PFSK-1 (cell line): ENCODE measurements at regions not wholly inside any gene's neighbourhood (a gene's known extent, or its start where the extent isn't known, plus 50 kb on each side); places are given as distances from the start of the nearest gene placed in this dataset.

ENCODE experiments used
- FOXP2 ChIP-seq: optimal IDR thresholded peaks from 2 replicates; pipeline ENCODE3; 2011; ENCODE audit warnings: borderline replicate concordance, control low read depth, inconsistent platforms; ENCODE audit not compliant: insufficient read depth; ENCODE audit errors: extremely low read length, extremely low read depth
- POLR2AphosphoS5 ChIP-seq: IDR thresholded peaks from 2 replicates; pipeline ENCODE4 v1.6.1; 2012; ENCODE audit warnings: low read depth, mild to moderate bottlenecking, control low read depth, low read length, moderate library complexity
- REST ChIP-seq, 2 experiments: IDR thresholded peaks; 2 replicates each; pipeline versions ENCODE4 v1.6.1 to v1.8.0; 2011 to 2012; ENCODE audit warnings: low read depth in 2 of 2, low read length in 2 of 2, control low read depth in 1 of 2, inconsistent platforms in 1 of 2, mild to moderate bottlenecking in 1 of 2, moderate library complexity in 1 of 2; ENCODE audit not compliant: insufficient read depth in 1 of 2
- SIN3A ChIP-seq: IDR thresholded peaks from 2 replicates; pipeline ENCODE4 v1.6.1; 2012; ENCODE audit warnings: mild to moderate bottlenecking, low read length, moderate library complexity, borderline replicate concordance; ENCODE audit not compliant: insufficient read depth
- TAF1 ChIP-seq: IDR thresholded peaks from 2 replicates; pipeline ENCODE4 v1.6.1; 2012; ENCODE audit warnings: low read length, control low read depth, borderline replicate concordance; ENCODE audit not compliant: insufficient read depth

- TF ChIP-seq SIN3A (no peak), FOXP2 (no peak), REST (IDR thresholded peaks at IDR 0.05; ENCODE audit: insufficient read depth in 1 of 2, low read depth in 2 of 2, low read length in 2 of 2) (no peak), POLR2AphosphoS5 (no peak), TAF1 (no peak)
Measured at GRCh38 chr13:34428911-34429310, 513.2 kb upstream of the NBEA start.

GRCh38 chr13:34430294-34430693, 511.8 kb upstream of the NBEA start:
- TF ChIP-seq POLR2AphosphoS5, result no peak
- TF ChIP-seq REST (IDR thresholded peaks at IDR 0.05; ENCODE audit: insufficient read depth in 1 of 2, low read depth in 2 of 2, low read length in 2 of 2), result no peak
- no peak for TF ChIP-seq FOXP2
- TF ChIP-seq SIN3A, result no peak
- TF ChIP-seq TAF1, result no peak

- no peak for TF ChIP-seq POLR2AphosphoS5
- no peak for TF ChIP-seq FOXP2
- no peak for TF ChIP-seq REST (IDR thresholded peaks at IDR 0.05; ENCODE audit: insufficient read depth in 1 of 2, low read depth in 2 of 2, low read length in 2 of 2)
- TF ChIP-seq SIN3A, result no peak
- no peak for TF ChIP-seq TAF1
Measured at GRCh38 chr13:34431827-34432581, 510.1 kb upstream of the NBEA start.

GRCh38 chr13:34435338-34435737, 506.7 kb upstream of the NBEA start:
- TF ChIP-seq FOXP2 (no peak), TAF1 (no peak), SIN3A (no peak), REST (IDR thresholded peaks at IDR 0.05; ENCODE audit: insufficient read depth in 1 of 2, low read depth in 2 of 2, low read length in 2 of 2) (no peak), POLR2AphosphoS5 (no peak)

GRCh38 chr13:34437873-34438272, 504.2 kb upstream of the NBEA start:
- TF ChIP-seq TAF1 (no peak), SIN3A (no peak), POLR2AphosphoS5 (no peak), REST (IDR thresholded peaks at IDR 0.05; ENCODE audit: insufficient read depth in 1 of 2, low read depth in 2 of 2, low read length in 2 of 2) (no peak), FOXP2 (no peak)
